ENCODE measurements at regions not wholly inside any gene's neighbourhood (a gene's known extent, or its start where the extent isn't known, plus 50 kb on each side); places are given as distances from the start of the nearest gene placed in this dataset.

DNA sequence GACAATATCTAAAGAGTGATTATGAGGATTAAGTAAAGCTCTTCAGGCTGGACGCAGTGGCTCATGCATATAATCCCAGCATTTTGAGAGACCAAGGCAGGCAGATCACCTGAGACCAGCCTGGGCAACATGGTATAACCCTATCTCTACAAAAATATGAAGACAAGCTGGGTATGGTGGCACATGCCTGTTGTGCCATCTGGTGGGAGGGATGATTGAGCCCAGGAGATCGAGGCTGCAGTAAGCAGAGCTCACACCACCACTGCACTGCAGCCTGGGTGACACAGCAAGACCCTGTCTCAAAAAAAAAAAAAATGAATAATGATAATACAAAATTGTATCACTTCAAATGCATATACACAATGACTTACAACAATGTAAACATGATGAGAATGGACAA lies 195.6 kb upstream of the AUTS2 start:
- H3K36me3 ChIP-seq (ENCODE audit: insufficient read depth, low read length): no peaks in the 10 kb centered on the region
- H3K4me3 ChIP-seq (ENCODE audit: low read length, poor library complexity, severe bottlenecking): no peak overlapping the region
- no peaks in the 10 kb centered on the region for H3K27me3 ChIP-seq (ENCODE audit: insufficient read depth, low read length, poor library complexity, severe bottlenecking)
- no peaks in the 10 kb centered on the region for H3K9me2 ChIP-seq (replicated peaks; ENCODE audit: low read depth, low read length)
- H4K20me1 ChIP-seq (ENCODE audit: insufficient read depth, low read length, poor library complexity, severe bottlenecking): no peaks in the 10 kb centered on the region
- no peaks in the 10 kb centered on the region for H3K79me2 ChIP-seq (ENCODE audit: insufficient read depth, low read length)
- no peaks in the 10 kb centered on the region for H3K9me3 ChIP-seq (ENCODE audit: insufficient read depth, low read depth, low read length)
- no peak overlapping the region for H3K4me2 ChIP-seq (ENCODE audit: low read depth, low read length, poor library complexity, severe bottlenecking)
- no peak for TF ChIP-seq EZH2phosphoT487 (IDR thresholded peaks at IDR 0.05; ENCODE audit: borderline replicate concordance)
- TF ChIP-seq, protein P1, sequence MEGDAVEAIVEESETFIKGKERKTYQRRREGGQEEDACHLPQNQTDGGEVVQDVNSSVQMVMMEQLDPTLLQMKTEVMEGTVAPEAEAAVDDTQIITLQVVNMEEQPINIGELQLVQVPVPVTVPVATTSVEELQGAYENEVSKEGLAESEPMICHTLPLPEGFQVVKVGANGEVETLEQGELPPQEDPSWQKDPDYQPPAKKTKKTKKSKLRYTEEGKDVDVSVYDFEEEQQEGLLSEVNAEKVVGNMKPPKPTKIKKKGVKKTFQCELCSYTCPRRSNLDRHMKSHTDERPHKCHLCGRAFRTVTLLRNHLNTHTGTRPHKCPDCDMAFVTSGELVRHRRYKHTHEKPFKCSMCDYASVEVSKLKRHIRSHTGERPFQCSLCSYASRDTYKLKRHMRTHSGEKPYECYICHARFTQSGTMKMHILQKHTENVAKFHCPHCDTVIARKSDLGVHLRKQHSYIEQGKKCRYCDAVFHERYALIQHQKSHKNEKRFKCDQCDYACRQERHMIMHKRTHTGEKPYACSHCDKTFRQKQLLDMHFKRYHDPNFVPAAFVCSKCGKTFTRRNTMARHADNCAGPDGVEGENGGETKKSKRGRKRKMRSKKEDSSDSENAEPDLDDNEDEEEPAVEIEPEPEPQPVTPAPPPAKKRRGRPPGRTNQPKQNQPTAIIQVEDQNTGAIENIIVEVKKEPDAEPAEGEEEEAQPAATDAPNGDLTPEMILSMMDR (conservative IDR thresholded peaks at IDR 0.05; ENCODE audit: low read length): no peak
- H3K4me1 ChIP-seq (ENCODE audit: insufficient read depth, low read length, poor library complexity, severe bottlenecking): no peaks in the 10 kb centered on the region
- H2AFZ ChIP-seq (ENCODE audit: low read length): no peak overlapping the region
- no peaks in the 10 kb centered on the region for H3F3A ChIP-seq (ENCODE audit: low read depth)
- no peak overlapping the region for H3K9ac ChIP-seq (ENCODE audit: low read depth, low read length, poor library complexity, severe bottlenecking)

DNA sequence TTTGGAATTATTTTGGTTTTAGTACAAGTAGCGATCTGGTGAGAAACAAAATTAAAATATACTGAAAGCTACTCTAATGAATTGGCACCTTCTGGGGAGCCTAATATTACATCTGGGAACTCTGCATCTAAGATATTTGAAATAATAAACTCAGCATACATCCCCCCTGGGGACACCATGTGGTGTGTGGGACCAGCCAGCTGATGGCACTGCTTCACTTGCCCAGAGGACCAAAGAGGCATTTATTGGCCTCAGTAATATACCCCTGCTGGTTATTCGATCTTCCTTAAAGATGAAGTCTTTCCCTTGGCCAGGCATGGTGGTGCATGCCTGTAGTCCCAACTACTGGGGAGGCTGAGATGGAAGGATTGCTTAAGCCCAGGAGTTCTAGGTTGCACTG lies 195.1 kb upstream of the AUTS2 start:
- Histone ChIP-seq H3K36me3 (ENCODE audit: insufficient read depth, low read length) (no peaks in the 10 kb centered on the region), H2AFZ (ENCODE audit: low read length) (no peak overlapping the region), H3F3A (ENCODE audit: low read depth) (no peaks in the 10 kb centered on the region), H3K79me2 (ENCODE audit: insufficient read depth, low read length) (no peaks in the 10 kb centered on the region), H3K4me3 (ENCODE audit: low read length, poor library complexity, severe bottlenecking) (no peak overlapping the region), H3K4me1 (ENCODE audit: insufficient read depth, low read length, poor library complexity, severe bottlenecking) (no peaks in the 10 kb centered on the region), H3K9me2 (replicated peaks; ENCODE audit: low read depth, low read length) (no peaks in the 10 kb centered on the region), H3K9ac (ENCODE audit: low read depth, low read length, poor library complexity, severe bottlenecking) (no peak overlapping the region), H3K4me2 (ENCODE audit: low read depth, low read length, poor library complexity, severe bottlenecking) (no peak overlapping the region), H4K20me1 (ENCODE audit: insufficient read depth, low read length, poor library complexity, severe bottlenecking) (no peaks in the 10 kb centered on the region), H3K9me3 (ENCODE audit: insufficient read depth, low read depth, low read length) (no peaks in the 10 kb centered on the region), H3K27me3 (ENCODE audit: insufficient read depth, low read length, poor library complexity, severe bottlenecking) (no peaks in the 10 kb centered on the region)
- TF ChIP-seq EZH2phosphoT487 (IDR thresholded peaks at IDR 0.05; ENCODE audit: borderline replicate concordance): no peak
- TF ChIP-seq, protein P1 (conservative IDR thresholded peaks at IDR 0.05; ENCODE audit: low read length): peak; percentile 71

DNA sequence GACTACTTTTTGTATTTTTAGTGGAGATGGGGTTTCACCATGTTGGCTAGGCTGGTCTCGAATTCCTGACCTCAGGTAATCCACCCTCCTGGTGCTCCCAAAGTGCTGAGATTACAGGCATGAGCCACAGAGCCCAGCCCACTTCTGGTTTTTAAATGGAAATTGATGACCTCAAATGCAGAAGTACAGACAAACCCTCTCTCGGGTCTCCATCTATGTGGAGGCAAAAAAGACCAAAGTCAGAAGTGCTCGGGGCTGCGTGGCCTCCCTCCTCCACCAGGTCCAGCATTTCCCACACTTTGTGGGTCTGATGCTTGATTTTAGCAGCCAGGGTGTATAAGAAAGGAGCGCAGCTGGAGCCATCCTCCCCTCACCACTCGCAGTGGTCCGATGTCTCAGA lies 187.3 kb upstream of the AUTS2 start:
- Histone ChIP-seq H3K9me3 (ENCODE audit: insufficient read depth, low read depth, low read length) (no peaks in the 10 kb centered on the region), H3K27me3 (ENCODE audit: insufficient read depth, low read length, poor library complexity, severe bottlenecking) (no peaks in the 10 kb centered on the region), H3K9me2 (replicated peaks; ENCODE audit: low read depth, low read length) (no peaks in the 10 kb centered on the region), H2AFZ (ENCODE audit: low read length) (no peak overlapping the region), H3K79me2 (ENCODE audit: insufficient read depth, low read length) (no peaks in the 10 kb centered on the region), H3K4me3 (ENCODE audit: low read length, poor library complexity, severe bottlenecking) (no peak overlapping the region), H3K9ac (ENCODE audit: low read depth, low read length, poor library complexity, severe bottlenecking) (no peak overlapping the region), H3F3A (ENCODE audit: low read depth) (no peaks in the 10 kb centered on the region), H3K4me1 (ENCODE audit: insufficient read depth, low read length, poor library complexity, severe bottlenecking) (no peaks in the 10 kb centered on the region), H3K36me3 (ENCODE audit: insufficient read depth, low read length) (no peaks in the 10 kb centered on the region), H3K4me2 (ENCODE audit: low read depth, low read length, poor library complexity, severe bottlenecking) (no peak overlapping the region), H4K20me1 (ENCODE audit: insufficient read depth, low read length, poor library complexity, severe bottlenecking) (no peaks in the 10 kb centered on the region)
- TF ChIP-seq EZH2phosphoT487 (IDR thresholded peaks at IDR 0.05; ENCODE audit: borderline replicate concordance): no peak
- TF ChIP-seq, protein P1 (conservative IDR thresholded peaks at IDR 0.05; ENCODE audit: low read length): no peak
